Liver (tissue), 3 donors: ENCODE measurements at regions not wholly inside any gene's neighbourhood (a gene's known extent, or its start where the extent isn't known, plus 50 kb on each side); places are given as distances from the start of the nearest gene placed in this dataset.

ENCODE experiments used
- GABPA ChIP-seq, 2 donors: IDR thresholded peaks in 1 of 2; conservative IDR thresholded peaks in 1 of 2; 2 replicates each; pipeline ENCODE4 v1.6.1; 2016; ENCODE audit warnings: antibody characterized with exemption in 2 of 2, mild to moderate bottlenecking in 1 of 2, moderate library complexity in 1 of 2
- JUND ChIP-seq, 2 donors: IDR thresholded peaks; 2 replicates each; pipeline ENCODE4 v1.6.1; 2016; ENCODE audit warnings: antibody characterized with exemption in 2 of 2
- NR2F2 ChIP-seq: IDR thresholded peaks from 2 replicates; pipeline ENCODE4 v1.6.1; 2016; ENCODE audit warnings: antibody characterized with exemption
- SP1 ChIP-seq: IDR thresholded peaks from 2 replicates; pipeline ENCODE4 v1.6.1; 2018; ENCODE audit warnings: antibody characterized with exemption, mild to moderate bottlenecking
- TF ChIP-seq, protein P1 (sequence below): IDR thresholded peaks from 2 replicates; pipeline ENCODE4 v1.6.1; 2016; ENCODE audit warnings: antibody characterized with exemption
- TF ChIP-seq, protein P2 (sequence below): IDR thresholded peaks from 2 replicates; pipeline ENCODE4 v1.6.1; 2016; ENCODE audit warnings: antibody characterized with exemption
- TF ChIP-seq, protein P3 (sequence below): fragments of 150-350 bp; IDR thresholded peaks from 2 replicates; pipeline ENCODE4 v1.5.1; 2017; ENCODE audit warnings: improper control_type of control experiment, low read depth, low read length; ENCODE audit not compliant: missing input control
- TF ChIP-seq, protein P4 (sequence below): IDR thresholded peaks from 2 replicates; pipeline ENCODE4 v1.6.1; 2016; ENCODE audit warnings: antibody characterized with exemption, mild to moderate bottlenecking
- TF ChIP-seq, protein P5 (sequence below): IDR thresholded peaks from 2 replicates; pipeline ENCODE4 v1.6.1; 2016; ENCODE audit warnings: antibody characterized with exemption
- donor health status: healthy.
- donor health status: healthy.

DNA sequence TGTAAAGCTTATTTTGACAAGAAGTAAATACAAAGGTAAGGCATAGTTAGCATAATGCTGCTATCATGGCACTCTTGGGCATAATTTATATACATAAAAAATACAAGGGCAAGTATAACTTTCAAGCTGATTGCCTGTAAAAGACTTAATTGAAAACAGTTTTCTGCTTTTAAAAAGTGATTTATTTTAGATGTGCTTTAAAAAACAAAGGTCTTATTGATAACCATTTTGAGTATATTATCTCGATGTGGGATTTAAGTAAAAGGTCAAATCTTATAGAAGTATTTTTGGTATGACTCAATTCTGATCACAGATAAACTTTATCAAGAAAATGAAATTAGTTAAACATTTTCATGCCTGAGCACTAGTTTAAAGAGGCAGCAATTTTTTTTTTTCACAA, 175.8 kb downstream of the KCNRG start:
- TF ChIP-seq NR2F2 (no peak), JUND (IDR thresholded peaks at IDR 0.05) (no peak), SP1 (no peak), GABPA (IDR thresholded peaks at IDR 0.05 in 1 of 2, conservative IDR thresholded peaks at IDR 0.05 in 1 of 2) (no peak)
- TF ChIP-seq, protein P1, sequence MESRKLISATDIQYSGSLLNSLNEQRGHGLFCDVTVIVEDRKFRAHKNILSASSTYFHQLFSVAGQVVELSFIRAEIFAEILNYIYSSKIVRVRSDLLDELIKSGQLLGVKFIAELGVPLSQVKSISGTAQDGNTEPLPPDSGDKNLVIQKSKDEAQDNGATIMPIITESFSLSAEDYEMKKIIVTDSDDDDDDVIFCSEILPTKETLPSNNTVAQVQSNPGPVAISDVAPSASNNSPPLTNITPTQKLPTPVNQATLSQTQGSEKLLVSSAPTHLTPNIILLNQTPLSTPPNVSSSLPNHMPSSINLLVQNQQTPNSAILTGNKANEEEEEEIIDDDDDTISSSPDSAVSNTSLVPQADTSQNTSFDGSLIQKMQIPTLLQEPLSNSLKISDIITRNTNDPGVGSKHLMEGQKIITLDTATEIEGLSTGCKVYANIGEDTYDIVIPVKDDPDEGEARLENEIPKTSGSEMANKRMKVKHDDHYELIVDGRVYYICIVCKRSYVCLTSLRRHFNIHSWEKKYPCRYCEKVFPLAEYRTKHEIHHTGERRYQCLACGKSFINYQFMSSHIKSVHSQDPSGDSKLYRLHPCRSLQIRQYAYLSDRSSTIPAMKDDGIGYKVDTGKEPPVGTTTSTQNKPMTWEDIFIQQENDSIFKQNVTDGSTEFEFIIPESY, result no peak
- TF ChIP-seq, protein P2, sequence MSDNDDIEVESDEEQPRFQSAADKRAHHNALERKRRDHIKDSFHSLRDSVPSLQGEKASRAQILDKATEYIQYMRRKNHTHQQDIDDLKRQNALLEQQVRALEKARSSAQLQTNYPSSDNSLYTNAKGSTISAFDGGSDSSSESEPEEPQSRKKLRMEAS, result no peak
- TF ChIP-seq, protein P3, sequence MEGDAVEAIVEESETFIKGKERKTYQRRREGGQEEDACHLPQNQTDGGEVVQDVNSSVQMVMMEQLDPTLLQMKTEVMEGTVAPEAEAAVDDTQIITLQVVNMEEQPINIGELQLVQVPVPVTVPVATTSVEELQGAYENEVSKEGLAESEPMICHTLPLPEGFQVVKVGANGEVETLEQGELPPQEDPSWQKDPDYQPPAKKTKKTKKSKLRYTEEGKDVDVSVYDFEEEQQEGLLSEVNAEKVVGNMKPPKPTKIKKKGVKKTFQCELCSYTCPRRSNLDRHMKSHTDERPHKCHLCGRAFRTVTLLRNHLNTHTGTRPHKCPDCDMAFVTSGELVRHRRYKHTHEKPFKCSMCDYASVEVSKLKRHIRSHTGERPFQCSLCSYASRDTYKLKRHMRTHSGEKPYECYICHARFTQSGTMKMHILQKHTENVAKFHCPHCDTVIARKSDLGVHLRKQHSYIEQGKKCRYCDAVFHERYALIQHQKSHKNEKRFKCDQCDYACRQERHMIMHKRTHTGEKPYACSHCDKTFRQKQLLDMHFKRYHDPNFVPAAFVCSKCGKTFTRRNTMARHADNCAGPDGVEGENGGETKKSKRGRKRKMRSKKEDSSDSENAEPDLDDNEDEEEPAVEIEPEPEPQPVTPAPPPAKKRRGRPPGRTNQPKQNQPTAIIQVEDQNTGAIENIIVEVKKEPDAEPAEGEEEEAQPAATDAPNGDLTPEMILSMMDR, result no peak
- TF ChIP-seq, protein P4, sequence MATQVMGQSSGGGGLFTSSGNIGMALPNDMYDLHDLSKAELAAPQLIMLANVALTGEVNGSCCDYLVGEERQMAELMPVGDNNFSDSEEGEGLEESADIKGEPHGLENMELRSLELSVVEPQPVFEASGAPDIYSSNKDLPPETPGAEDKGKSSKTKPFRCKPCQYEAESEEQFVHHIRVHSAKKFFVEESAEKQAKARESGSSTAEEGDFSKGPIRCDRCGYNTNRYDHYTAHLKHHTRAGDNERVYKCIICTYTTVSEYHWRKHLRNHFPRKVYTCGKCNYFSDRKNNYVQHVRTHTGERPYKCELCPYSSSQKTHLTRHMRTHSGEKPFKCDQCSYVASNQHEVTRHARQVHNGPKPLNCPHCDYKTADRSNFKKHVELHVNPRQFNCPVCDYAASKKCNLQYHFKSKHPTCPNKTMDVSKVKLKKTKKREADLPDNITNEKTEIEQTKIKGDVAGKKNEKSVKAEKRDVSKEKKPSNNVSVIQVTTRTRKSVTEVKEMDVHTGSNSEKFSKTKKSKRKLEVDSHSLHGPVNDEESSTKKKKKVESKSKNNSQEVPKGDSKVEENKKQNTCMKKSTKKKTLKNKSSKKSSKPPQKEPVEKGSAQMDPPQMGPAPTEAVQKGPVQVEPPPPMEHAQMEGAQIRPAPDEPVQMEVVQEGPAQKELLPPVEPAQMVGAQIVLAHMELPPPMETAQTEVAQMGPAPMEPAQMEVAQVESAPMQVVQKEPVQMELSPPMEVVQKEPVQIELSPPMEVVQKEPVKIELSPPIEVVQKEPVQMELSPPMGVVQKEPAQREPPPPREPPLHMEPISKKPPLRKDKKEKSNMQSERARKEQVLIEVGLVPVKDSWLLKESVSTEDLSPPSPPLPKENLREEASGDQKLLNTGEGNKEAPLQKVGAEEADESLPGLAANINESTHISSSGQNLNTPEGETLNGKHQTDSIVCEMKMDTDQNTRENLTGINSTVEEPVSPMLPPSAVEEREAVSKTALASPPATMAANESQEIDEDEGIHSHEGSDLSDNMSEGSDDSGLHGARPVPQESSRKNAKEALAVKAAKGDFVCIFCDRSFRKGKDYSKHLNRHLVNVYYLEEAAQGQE, result no peak
- TF ChIP-seq, protein P5, sequence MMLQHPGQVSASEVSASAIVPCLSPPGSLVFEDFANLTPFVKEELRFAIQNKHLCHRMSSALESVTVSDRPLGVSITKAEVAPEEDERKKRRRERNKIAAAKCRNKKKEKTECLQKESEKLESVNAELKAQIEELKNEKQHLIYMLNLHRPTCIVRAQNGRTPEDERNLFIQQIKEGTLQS, result no peak
